Osteoblast (primary cell): ENCODE measurements at regions not wholly inside any gene's neighbourhood (a gene's known extent, or its start where the extent isn't known, plus 50 kb on each side); places are given as distances from the start of the nearest gene placed in this dataset.
"Not testable (repeated sequence)": the region's sequence is repeated elsewhere in the genome, so short reads cannot be mapped to it uniquely, and the experiment has no call there.

Experiments
- DNase-seq: peaks from one replicate; pipeline ENCODE4 v3.0.0; 2011; ENCODE audit warnings: low spot score, mixed read lengths; ENCODE audit not compliant: insufficient read length; ENCODE audit errors: missing footprints
- H2AFZ ChIP-seq: 2 replicates; pipeline ENCODE4 v1.6.0; 2011; ENCODE audit warnings: mild to moderate bottlenecking, low read length
- H3K27ac ChIP-seq: 2 replicates; pipeline ENCODE4 v1.5.1; 2011; ENCODE audit warnings: mild to moderate bottlenecking, low read depth, low read length, moderate library complexity
- H3K27me3 ChIP-seq: 2 replicates; pipeline ENCODE4 v1.6.0; 2012; ENCODE audit warnings: mild to moderate bottlenecking, control low read depth, inconsistent platforms, low read length, moderate library complexity; ENCODE audit not compliant: insufficient read depth
- H3K36me3 ChIP-seq: 2 replicates; pipeline ENCODE4 v1.5.1; 2011; ENCODE audit warnings: mild to moderate bottlenecking, low read length, control low read depth, moderate library complexity; ENCODE audit not compliant: insufficient read depth
- H3K4me1 ChIP-seq: 2 replicates; pipeline ENCODE4 v1.5.1; 2011; ENCODE audit warnings: mild to moderate bottlenecking, low read length, control low read depth, moderate library complexity; ENCODE audit not compliant: insufficient read depth
- H3K4me2 ChIP-seq: 2 replicates; pipeline ENCODE4 v1.6.0; 2011; ENCODE audit warnings: mild to moderate bottlenecking, low read length; ENCODE audit not compliant: insufficient read depth
- H3K4me3 ChIP-seq: fragments of 200-600 bp; sonication (generic); 3 replicates; pipeline ENCODE4 v1.5.1; 2012; ENCODE audit warnings: mild to moderate bottlenecking, low read length, inconsistent platforms; ENCODE audit not compliant: insufficient read depth
- H3K79me2 ChIP-seq: 2 replicates; pipeline ENCODE4 v1.6.0; 2012; ENCODE audit warnings: mild to moderate bottlenecking, low read length, control low read depth, inconsistent platforms; ENCODE audit not compliant: insufficient read depth
- H3K9me3 ChIP-seq: 2 replicates; pipeline ENCODE4 v1.5.1; 2011; ENCODE audit warnings: low read depth, low read length, control low read depth
- H4K20me1 ChIP-seq: 2 replicates; pipeline ENCODE4 v1.6.0; 2012; ENCODE audit warnings: mild to moderate bottlenecking, low read length, control low read depth; ENCODE audit not compliant: insufficient read depth
- TF ChIP-seq, protein P1 (sequence below): IDR thresholded peaks from 2 replicates; pipeline ENCODE4 v1.5.1; 2011; ENCODE audit warnings: mild to moderate bottlenecking, low read depth, low read length, moderate library complexity; ENCODE audit errors: extremely low read depth

DNA sequence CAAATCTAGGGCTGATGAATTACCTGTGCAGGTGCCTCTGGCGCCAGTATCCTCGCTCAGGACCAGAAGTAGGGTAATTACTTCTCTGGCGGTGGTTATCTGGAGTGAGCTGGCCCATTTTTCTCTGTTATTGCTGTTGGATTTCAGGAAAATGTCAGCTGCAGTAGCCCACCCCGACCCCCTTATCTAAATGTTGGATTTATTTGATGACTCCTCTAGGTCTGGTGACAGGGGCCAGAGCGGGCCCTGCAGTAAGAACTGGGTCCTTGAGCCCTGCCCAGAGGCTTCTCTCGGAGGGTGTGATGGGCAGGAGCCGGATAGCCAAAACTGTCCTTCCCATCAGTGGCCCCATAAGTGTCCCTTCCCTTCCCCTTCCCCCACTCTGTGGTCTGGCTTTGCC is 384.3 kb downstream of the PTPRU start:
- Histone ChIP-seq H3K4me2 (no peak overlapping the region), H4K20me1 (no peaks in the 10 kb centered on the region), H3K4me3 (no peak overlapping the region), H3K27me3 (no peaks in the 10 kb centered on the region), H3K9me3 (no peaks in the 10 kb centered on the region), H2AFZ (no peak overlapping the region), H3K27ac (no peak overlapping the region), H3K79me2 (no peaks in the 10 kb centered on the region), H3K36me3 (no peaks in the 10 kb centered on the region), H3K4me1 (no peaks in the 10 kb centered on the region)
- TF ChIP-seq, protein P1, sequence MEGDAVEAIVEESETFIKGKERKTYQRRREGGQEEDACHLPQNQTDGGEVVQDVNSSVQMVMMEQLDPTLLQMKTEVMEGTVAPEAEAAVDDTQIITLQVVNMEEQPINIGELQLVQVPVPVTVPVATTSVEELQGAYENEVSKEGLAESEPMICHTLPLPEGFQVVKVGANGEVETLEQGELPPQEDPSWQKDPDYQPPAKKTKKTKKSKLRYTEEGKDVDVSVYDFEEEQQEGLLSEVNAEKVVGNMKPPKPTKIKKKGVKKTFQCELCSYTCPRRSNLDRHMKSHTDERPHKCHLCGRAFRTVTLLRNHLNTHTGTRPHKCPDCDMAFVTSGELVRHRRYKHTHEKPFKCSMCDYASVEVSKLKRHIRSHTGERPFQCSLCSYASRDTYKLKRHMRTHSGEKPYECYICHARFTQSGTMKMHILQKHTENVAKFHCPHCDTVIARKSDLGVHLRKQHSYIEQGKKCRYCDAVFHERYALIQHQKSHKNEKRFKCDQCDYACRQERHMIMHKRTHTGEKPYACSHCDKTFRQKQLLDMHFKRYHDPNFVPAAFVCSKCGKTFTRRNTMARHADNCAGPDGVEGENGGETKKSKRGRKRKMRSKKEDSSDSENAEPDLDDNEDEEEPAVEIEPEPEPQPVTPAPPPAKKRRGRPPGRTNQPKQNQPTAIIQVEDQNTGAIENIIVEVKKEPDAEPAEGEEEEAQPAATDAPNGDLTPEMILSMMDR = no peak
- no peak for DNase-seq

DNA sequence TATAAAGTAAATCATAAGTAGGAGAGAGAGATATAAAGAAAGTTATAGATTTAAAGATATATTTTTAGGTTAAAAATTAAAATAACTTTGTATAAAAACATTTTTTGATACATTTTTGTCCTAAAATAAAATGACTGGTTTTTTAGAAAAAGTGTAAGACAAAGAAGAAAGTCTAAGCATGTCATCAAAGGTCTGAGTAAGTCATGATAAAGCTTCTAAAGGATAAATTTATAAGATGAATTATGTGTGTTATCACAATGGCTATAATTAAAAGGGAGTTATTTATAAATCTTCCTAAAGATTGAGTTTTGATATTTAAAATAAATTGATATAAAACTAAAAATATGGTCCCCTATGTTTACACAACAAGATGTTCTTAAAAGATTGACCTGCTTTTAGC is 370.9 kb downstream of the PTPRU start:
- no peaks in the 10 kb centered on the region for H3K9me3 ChIP-seq
- H3K27ac ChIP-seq = no peak overlapping the region
- H3K79me2 ChIP-seq = no peaks in the 10 kb centered on the region
- H3K4me2 ChIP-seq = no peak overlapping the region
- H3K4me3 ChIP-seq = no peak overlapping the region
- H4K20me1 ChIP-seq = no peaks in the 10 kb centered on the region
- no peaks in the 10 kb centered on the region for H3K36me3 ChIP-seq
- TF ChIP-seq, protein P1 = no peak
- no peaks in the 10 kb centered on the region for H3K4me1 ChIP-seq
- DNase-seq = no peak
- no peak overlapping the region for H2AFZ ChIP-seq
- H3K27me3 ChIP-seq = no peaks in the 10 kb centered on the region

DNA sequence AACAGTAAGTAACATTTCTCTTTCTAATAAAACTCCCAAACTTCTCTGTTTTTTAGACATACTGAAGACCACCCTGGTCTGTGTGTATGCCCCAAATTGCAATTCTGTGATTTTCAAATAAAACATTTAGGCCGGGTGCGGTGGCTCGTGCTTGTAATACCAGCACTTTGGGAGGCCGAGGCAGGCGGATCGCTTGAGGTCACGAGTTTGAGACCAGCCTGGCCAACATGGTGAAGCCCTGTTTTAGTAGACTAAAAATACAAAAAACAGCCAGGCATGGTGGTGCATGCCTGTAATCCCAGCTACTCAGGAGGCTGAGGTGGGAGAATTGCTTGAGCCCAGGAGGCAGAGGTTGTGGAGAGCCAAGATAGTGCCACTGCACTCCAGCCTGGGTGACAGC is 368.5 kb downstream of the PTPRU start:
- not testable (repeated sequence) for H4K20me1 ChIP-seq, H3K27ac ChIP-seq, DNase-seq, H3K27me3 ChIP-seq, H3K4me3 ChIP-seq, H3K79me2 ChIP-seq, H3K4me1 ChIP-seq, H2AFZ ChIP-seq, H3K36me3 ChIP-seq, H3K4me2 ChIP-seq, H3K9me3 ChIP-seq

DNA sequence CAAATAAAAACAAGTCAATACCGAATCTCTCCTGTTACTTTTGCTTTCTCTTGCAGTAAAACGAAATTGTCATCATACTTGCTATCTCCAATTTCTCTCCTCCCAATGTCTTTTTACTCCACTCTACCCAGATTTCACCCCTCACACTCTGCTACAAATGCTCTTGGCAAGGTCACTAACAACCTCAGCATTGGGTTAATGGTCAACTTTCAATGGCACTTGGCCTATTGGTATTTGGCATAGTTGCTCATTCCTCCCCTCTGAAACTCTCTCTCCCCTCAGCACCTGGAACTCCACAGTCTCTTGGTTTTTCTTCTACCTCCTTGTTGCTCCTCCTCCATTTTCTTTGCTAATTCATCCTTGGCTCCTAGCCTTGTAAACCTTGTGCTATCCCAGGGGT is 367.3 kb downstream of the PTPRU start:
- no peaks in the 10 kb centered on the region for H3K36me3 ChIP-seq
- no peaks in the 10 kb centered on the region for H3K9me3 ChIP-seq
- H3K79me2 ChIP-seq = no peaks in the 10 kb centered on the region
- TF ChIP-seq, protein P1 = no peak
- H4K20me1 ChIP-seq = no peaks in the 10 kb centered on the region
- H3K27me3 ChIP-seq = no peaks in the 10 kb centered on the region
- H3K4me1 ChIP-seq = no peaks in the 10 kb centered on the region
- no peak overlapping the region for H3K4me2 ChIP-seq
- H3K4me3 ChIP-seq = no peak overlapping the region
- no peak overlapping the region for H3K27ac ChIP-seq
- no peak overlapping the region for H2AFZ ChIP-seq
- DNase-seq = no peak

DNA sequence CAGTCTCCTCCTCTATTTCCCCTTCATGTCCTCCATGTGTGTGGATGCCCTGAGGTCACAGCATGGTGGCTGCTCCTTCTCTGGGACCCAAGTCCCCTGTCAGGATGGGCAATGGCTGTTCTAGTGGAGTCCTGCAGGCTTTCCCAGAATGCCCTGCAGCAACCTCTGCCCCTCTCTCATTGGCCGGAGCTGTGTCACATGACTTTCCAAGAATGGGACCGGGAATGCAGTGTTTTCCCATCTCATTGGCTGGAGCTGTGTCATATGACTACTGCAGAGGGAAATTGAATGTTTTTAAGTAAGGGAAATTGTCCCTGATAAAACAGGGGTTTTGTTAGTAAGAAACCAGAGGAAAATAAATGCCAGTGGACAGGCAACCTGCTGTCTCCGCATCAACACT is 365.9 kb downstream of the PTPRU start:
- Histone ChIP-seq H3K9me3 (no peaks in the 10 kb centered on the region), H3K79me2 (no peaks in the 10 kb centered on the region), H3K4me3 (no peak overlapping the region), H3K27ac (no peak overlapping the region), H3K27me3 (no peaks in the 10 kb centered on the region), H3K4me1 (no peaks in the 10 kb centered on the region), H3K4me2 (no peak overlapping the region), H2AFZ (no peak overlapping the region), H3K36me3 (no peaks in the 10 kb centered on the region), H4K20me1 (no peaks in the 10 kb centered on the region)
- no peak for DNase-seq
- TF ChIP-seq, protein P1 = no peak
